ENCODE measurements at regions not wholly inside any gene's neighbourhood (a gene's known extent, or its start where the extent isn't known, plus 50 kb on each side); places are given as distances from the start of the nearest gene placed in this dataset.
"Not testable (repeated sequence)": the region's sequence is repeated elsewhere in the genome, so short reads cannot be mapped to it uniquely, and the experiment has no call there.

DNA sequence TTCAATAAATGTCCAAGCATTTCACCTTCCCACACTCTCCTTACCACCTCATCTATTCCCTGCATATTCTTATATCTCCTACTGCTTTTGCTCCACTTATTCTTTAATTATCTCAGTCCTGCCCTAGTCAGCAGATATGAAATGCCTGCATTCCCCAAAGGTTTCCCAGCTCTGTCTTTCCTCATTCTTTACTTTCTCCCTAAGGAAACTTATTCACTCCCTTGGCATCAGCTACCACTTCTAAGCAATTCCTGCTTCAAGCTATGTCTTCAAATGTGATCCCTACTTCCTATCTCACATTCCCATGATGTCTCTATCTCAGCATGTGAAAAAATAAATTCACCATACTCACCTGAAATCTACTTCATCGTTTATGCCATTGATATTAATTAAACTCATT is 111.8 kb downstream of the CAPZA3 start:
- no peak for DNase-seq

DNA sequence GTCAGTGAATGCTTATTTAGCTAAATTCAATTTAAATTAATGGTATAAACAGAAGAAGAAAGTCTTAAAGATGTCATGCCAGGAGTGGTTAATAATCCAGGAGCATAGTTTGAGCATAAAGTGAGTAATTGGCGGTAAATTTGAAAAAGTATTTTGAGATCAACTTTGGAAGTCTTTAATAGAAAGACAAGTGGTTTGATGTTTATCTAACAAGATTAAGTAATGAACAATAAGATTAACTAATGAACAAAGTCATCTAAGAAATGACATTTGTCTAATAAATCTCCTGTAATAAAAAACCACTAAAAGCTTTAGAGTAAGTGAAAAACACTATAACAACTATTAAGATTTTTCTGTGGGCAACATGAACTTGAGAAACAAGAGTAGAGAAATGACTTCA is 112.8 kb downstream of the CAPZA3 start:
- DNase-seq = no peak

DNA sequence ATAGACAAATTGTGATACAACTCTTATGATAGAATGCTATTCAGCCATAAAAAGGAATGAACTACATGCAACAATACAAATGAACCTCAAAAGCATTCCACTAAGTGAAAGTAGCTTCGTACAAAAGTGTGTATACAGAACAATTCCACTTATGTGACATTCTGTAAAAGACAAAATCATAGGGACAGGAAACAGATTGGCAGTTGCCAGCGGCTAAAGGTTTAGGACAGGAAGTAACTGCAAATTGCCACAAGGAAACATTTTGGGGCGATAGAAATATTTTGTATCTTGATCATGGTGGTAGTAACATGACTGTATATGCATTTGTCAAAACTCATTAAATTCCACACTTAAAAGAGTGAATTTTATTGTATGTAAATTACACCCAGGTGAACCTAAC is 113.4 kb downstream of the CAPZA3 start:
- no peak for DNase-seq

DNA sequence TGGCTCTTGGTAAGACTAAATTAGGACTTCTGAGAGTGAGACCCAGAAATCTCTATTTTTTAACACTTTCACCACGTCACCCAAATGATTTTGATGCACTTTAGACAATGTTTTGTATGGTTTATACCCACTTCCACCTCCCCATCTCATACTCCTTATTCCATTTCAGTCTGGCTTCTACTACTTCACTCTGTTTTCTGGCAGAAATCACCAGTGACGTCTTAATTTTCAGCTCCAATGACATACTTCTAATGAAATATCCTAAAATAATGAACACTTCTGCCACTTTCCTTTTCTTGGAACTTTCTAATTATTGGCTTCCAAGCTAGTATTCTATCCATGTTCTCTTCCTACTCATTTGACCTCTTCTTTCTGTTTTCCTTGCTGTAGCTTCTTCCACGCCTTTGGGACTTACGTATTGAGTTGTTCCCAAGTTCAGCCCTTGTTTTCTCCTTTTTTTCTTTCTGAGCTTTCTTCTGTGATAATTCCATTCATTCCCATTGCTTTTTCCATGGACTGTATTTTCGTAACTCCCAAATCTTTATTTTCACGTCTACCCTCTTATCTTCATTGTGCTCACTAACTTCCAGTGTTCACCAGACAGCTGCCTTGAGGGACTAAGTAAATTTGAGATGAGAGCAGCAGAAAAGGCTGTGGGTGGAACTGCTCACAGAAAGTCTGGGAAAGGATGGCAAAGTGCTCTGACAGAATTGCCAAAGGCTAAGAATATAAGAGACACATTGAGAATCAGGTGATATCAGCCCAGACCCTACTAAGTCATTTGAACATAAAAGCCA is 115.8 kb downstream of the CAPZA3 start:
- DNase-seq = no peak

DNA sequence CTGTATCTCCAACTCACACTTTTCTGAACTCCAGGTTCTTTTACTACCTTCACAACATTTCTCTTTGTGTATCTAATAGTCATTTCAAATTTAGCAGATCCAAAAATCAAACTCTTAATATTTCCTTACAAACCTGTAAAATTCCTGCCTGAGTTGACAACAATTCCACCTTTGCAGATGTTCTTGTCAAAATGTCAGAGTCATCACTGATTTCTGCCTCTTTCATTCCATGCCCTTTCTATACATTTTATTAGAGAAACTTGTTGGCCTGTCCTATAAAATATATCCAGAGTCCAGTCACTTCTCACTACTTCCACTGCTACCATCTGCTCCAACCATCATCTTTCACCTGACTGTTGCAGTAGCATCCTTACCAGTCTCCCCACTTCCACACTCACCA is 119.7 kb downstream of the CAPZA3 start:
- DNase-seq = no peak

DNA sequence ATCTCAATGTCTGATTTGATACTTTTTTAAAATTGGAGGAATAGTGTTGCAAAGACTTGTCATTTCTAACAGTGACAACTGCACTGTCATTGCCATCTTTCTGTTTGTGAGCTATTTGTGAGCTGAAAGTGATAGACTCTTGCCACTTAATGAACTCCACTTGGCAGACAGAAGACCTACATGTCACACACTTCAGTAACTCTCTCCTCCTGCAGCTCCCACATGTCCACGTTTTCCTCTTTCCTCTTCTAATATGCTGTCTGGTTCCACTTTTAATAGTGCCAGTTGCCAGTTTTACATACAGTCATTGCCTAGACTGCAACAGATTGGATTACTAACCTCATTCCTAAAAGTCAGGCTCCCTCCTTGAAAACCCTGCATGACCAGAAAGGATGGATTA is 121.5 kb downstream of the CAPZA3 start:
- no peak for DNase-seq

DNA sequence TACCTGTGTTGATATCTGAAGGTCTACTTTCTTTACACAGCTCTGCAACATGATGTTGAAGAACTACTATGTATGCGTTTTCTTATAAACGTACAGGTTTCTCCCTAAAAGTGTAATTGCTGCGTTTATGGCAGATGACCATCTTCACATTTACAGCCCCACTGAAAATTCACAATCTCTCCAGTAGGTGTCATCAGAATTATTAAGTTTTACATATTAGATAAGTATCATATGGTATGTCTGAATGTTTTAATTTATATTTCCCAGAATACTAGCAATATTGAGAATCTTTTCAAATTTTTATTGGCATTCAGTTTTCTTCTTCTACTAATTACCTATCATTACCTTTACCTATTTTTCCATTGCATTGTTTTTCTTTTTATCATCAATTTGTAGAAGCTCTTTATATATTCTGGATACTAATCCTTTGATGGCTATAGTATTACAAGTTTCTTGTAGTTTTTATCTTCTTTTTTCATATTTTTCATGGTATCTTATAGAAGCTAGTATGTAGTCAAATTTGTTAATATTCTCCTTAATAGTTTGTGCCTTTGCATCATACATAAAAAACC is 123.5 kb downstream of the CAPZA3 start:
- no peak for DNase-seq

DNA sequence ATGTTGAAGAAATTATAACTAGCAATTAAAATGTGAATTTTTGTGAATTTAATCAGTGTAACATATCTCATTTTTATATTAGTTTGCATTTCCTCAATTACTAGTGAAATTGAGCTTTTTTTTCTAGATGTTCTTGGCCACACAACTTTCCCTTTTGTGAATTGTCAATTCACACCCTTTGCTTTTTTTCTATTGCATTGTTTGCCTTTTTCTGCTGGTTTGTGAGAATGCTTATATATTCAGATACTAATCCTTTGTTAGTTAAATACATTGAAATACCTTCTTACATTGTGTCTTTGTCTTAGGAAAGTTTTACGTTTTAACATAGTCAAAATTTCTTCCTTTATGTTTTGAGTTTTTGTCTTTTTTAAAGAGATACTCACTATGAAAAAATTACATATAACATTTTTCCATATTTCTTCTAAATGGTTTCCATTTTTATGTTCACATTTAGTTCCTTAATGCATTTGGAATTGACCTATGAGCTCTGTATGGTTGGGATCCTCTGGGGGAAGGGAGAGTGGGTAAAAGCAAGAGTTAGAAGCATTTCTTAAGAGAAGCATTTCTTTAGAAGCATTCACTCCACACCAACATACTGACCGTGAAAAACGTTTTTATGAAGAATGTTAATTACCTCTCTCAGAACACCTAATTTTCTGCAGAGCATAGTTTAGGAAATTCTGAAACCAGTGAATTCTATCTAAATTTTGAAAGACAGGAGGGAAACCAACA is 126.0 kb downstream of the CAPZA3 start:
- no peak for DNase-seq

DNA sequence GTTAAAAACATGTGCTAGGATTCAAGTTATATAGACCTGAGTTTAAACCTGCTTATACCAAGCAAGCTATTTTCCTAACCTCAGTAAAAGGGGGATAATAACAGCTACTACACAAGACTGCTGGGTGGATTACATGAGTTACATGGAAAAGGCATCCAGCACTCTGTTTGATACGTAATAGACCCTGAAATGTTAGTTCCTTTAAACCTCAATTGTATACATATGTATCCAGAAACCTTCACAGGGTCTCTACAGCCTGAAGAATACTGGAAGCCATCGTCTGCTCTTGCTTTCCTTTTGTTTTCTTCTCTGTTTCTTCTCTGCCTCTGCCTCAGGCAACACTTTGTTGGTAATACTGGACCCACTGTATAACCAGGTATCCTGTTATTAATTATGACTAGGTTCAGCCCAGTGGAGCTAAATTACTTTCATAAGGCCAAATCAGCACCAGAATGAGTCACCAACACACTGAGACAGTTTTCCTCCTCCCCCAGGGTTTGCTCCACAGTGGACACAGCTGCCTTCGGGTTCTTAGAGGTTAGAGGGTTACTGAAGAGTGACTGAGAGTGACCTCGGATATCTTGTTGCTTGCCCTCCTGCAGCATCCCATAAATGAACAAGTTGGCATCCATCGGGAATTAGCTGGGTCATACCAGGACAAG is 127.1 kb downstream of the CAPZA3 start:
- no peak for DNase-seq

DNA sequence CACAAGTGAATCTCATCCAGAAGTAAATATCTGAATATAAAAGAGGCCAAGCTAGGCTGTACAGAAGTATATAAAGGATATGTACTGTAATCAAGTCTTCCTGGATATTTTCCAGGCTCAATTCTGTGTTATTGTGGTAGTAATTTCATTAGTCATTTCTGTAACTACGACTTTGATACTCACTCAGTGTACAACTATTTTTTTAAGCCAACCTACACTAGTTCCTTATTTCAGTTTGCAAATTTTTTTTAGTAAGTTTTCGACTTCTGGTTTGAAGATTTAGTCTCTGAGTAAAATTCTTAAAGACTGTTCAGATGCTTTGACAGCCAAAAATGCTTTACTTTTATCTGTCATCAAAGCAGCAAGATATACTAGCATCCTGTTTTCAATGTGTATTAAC is 130.8 kb downstream of the CAPZA3 start:
- no peak for DNase-seq

DNA sequence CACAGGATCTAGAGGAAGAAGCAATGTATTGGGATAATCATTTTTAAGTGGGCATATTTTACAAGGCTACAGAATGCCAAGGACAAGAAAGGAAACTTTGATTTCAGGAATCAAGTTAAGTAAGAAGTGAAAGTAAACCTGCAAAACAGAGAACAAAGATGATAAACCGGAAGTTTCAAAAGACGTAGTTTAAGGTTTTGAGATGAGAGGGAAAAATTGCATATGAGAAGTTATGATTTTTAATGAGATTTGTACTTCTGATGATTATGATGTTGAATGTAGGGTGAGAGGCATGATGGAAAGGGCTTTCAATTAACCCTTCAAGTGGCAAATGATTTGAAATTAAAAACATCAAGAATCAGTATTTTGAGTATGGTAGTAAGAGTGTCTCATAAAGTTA is 134.9 kb downstream of the CAPZA3 start:
- no peak for DNase-seq

DNA sequence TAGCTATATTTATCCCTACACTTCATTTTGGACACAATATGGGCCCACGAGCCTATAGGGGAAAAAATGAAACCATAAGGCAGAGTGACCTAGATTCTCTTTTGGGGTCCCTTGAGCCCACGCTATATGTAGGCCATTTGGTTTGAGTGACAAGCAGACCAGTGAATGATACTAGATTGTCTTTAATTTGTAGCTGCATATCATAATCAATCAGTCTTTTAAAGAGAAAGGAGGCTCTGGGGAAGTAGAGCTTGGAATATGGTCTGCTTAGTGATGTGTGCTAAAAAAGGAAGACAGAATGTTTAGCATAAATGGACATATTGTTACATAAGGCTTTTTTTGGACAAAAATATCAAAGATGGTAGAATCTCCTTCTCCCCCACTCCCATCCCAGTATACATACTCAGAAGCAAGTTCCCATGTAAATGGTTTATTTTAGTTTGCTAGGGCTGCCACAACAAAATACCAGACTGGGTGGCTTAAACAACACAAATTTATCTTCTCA is 140.8 kb downstream of the CAPZA3 start:
- DNase-seq = no peak

DNA sequence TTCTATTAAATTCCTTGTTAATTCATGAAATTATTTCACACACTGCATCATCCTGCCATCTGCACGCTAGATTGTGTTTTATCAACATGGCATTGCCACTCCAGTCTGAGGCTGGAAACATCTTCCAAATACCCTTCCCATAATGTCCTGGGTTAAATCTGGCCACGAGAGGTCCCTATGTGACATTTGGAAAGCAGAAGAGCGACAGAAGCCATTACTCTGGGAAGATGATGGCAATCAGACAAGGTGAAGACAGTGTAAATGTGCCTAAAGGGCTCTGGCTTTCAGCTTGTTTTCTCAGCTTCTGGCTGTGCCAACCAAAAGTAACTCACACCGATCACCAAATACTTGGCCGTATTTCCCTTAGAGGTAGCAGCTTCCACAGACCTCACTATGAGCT is 144.8 kb downstream of the CAPZA3 start:
- DNase-seq = no peak

DNA sequence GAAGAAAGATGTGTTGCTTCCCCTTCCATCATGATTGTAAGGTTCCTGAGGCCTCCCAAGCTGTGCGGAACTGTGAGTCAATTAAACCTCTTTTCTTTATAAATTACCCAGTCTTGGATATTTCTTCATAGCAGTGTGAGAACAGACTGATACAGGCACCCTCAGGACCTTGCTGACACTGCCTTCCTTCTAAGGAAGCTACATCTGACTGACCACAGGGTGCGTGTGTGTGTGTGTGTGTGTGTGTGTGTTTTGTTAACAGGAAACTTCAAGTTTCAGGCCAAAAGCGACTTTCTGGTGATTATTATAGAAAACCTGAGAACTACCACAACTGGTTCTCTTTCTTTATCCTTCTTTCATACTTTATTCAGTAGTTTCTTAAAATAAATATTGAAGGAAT is 149.0 kb downstream of the CAPZA3 start:
- no peak for DNase-seq

DNA sequence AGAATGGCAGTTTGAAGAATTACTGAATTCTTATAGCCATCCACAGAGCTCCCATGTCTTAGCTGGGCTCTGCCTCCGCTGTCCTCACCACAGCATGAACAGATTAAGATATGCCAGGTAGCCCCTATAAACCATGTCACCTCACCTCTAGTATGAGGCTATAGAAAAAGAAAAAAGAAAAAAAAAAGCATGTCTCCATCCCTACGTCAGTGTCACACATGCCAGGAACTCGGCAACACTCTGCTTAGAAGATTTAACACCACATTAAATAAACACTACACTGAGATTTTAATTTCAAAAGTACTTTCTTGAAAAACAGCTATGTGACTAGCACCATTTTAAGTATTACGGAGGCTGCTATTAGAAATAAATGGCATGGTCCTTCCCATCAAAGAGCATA is 149.4 kb downstream of the CAPZA3 start:
- no peak for DNase-seq

DNA sequence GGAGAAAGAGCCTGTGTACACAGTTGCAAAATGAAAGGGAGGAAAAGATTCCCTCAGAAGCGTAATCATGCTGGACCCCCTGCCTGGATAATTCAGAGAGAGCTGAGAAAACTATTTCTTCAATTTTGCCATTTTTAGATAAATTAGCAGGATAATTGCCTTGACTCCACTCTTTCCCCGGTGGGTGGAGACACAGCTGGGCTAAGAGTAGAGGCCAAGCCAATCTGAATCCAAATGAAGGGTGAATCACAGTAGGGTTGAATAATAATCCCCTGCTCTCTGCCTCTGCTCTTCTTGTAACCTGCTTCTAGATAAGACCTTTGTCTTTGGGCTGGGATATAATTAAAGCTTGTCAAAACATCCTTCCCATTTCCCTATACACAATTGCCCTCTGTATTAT is 150.1 kb downstream of the CAPZA3 start:
- no peak for DNase-seq

DNA sequence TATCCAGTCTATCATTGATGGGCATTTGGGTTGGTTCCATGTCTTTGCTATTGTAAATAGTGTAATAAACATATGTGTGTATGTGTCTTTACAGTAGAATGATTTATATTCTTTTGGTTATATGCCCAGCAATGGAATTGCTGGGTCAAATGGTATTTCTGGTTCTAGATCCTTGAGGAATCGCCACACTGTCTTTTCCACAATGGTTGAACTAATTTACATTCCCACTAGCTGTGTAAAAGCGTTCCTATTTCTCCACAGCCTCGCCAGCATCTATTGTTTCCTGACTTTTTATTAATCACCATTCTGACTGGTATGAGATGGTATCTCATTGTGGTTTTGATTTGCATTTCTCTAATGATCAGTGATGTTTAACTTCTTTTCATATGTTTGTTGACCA is 152.7 kb downstream of the CAPZA3 start:
- not testable (repeated sequence) for DNase-seq

DNA sequence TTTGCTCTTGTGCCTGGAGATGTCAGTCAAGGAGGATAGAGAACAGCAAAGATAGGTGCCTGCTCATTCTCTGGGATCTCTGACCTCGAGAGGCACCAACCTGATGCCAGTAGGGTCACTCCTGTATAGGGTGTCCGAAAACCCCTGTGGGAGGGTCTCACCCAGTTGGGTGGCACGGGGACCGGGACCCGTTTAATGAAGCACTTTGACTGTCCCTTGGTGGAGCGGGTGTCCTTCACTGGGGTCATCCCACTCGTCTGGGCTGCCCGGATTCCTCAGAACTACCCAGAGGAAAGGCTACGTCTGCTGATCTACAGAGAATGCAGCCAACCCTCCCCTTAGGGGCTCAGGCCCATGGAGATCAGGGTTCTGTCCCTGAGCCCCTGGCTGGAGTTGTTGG is 157.6 kb downstream of the CAPZA3 start:
- no peak for DNase-seq

DNA sequence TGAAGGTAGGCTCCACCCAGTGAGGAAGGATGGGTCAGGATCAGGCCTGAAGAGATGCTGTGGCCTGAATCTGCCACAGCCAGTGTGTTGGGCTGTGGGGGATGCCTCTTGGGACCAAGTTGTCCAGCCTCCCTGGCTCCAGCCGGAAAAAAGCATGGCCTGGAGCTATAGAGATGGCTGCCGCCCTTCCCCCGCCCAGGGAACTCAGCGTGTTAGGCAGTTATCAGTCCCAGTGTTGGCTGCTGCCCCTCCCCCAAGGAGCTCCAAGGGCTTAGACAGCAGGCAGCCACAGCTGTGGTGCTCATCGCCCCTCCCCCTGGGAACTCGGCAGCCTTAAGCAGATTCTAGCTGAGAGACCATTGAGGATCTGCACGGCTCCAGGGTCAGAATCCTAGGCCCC is 158.0 kb downstream of the CAPZA3 start:
- no peak for DNase-seq

DNA sequence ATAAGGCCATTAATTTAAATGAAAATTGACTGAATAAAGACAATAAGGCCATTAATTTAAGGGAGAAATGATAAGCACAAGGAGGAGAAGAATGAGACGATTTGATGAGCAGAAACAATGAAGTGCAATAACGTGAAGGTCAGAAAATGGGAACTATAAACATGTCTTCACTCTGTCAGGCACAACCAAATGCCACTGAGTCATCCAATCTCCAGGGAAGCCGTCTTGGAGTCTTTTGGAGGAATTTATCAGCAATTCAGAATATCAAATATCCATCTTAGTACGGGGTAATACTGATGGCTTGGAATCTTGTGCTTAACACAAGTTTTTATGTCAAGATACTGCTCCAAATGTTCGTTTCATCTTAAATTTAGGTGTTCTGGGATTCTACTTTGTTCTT is 159.9 kb downstream of the CAPZA3 start:
- DNase-seq = no peak

DNA sequence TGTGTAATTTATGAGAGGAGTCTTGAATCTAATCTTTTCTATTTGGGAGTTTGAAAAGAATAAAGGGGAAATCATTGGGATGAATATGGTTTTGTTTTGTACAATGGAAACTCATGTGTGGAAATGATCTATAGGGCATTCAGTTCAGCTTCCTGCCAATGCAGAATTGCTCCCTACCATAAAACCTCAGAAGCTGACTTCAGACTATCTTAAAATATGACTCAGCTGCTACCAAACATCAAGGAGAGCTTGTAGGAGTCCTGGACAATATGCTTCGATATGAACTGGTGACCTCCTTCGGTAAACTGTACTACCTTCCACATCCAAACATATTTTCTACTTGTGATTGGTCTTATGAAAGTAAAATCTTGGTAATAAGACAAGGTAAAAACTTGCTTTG is 160.6 kb downstream of the CAPZA3 start:
- no peak for DNase-seq

DNA sequence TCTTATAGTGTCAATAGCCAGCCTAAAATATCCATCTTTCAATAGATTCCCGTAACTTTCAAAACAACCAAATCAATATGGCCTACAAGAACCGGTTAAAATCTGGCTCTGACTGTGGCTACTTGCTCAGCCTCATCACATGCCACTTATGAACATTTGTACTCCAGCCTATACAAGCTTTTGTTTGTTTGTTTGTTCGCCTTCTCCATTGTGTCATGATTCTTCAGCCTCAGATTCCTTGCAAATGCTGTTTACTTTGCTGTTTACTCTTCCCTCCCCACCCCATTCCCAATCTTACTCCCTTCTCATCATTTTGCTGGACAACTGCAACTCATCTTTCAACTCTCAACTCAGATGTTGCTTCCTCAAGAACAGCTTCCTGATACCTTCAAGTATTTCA is 161.2 kb downstream of the CAPZA3 start:
- no peak for DNase-seq

DNA sequence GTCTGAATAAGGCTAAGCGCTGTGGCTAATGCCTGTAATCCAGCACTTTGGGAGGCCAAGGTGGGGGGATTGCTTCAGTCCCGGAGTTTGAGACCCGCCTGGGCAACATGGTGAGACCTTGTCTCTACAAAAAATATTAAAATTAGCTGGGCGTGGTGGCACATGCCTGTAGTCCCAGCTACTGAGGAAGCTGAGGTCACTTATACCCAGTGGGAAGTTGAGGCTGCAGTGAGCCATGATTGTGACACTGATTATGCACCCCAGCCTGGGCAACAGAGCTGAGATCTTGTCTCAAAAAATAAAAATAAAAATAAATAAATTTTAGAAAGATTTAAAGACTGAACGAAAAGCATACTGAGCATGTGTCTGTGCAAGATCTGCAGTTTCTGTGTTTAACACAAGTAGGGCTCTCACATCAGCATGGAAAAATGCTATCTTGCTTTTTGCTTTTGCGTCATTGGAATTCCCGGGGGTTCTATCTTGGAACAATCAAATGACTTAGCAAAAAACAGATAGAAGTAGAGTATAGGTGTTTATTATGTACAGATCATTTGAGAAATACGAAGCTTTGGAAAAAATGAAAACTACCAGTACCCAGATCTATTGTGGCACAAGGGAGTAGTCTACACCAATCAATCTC is 161.9 kb downstream of the CAPZA3 start:
- no peak for DNase-seq
